MM.1S (cell line): ENCODE measurements at regions not wholly inside any gene's neighbourhood (a gene's known extent, or its start where the extent isn't known, plus 50 kb on each side); places are given as distances from the start of the nearest gene placed in this dataset.

ENCODE experiments used
- DNase-seq: peaks from one replicate; pipeline ENCODE4 v3.0.0-alpha.2; 2015
- H2AFZ ChIP-seq: fragments of 300-600 bp; sonication (generic); 2 replicates; pipeline ENCODE4 v1.6.0; 2016; ENCODE audit warnings: antibody characterized with exemption, low read length
- H3F3A ChIP-seq: fragments of 300-600 bp; sonication (generic); 2 replicates; pipeline ENCODE4 v1.6.1; 2016; ENCODE audit warnings: mild to moderate bottlenecking, antibody characterized with exemption, low read length, moderate library complexity, mixed read lengths; ENCODE audit not compliant: insufficient read depth
- H3K27ac ChIP-seq: fragments of 300-600 bp; sonication (generic); 2 replicates; pipeline ENCODE4 v1.5.1; 2016; ENCODE audit warnings: mild to moderate bottlenecking, low read length
- H3K27me3 ChIP-seq: fragments of 300-600 bp; sonication (generic); replicated peaks from 2 replicates; pipeline ENCODE4 v1.6.0; 2016; ENCODE audit warnings: low read length; ENCODE audit not compliant: insufficient read depth
- H3K36me3 ChIP-seq: fragments of 300-600 bp; sonication (generic); replicated peaks from 2 replicates; pipeline ENCODE4 v1.6.1; 2016; ENCODE audit warnings: mild to moderate bottlenecking, low read length, mixed read lengths; ENCODE audit not compliant: insufficient read depth
- H3K4me1 ChIP-seq: fragments of 300-600 bp; sonication (generic); 2 replicates; pipeline ENCODE4 v1.6.1; 2016; ENCODE audit warnings: low read length, mixed read lengths
- H3K4me2 ChIP-seq: fragments of 300-600 bp; sonication (generic); 2 replicates; pipeline ENCODE4 v1.6.0; 2016; ENCODE audit warnings: low read depth, low read length
- H3K4me3 ChIP-seq: fragments of 300-600 bp; sonication (generic); 2 replicates; pipeline ENCODE4 v1.5.1; 2016; ENCODE audit warnings: low read length, mixed read lengths
- H3K79me2 ChIP-seq: fragments of 300-600 bp; sonication (generic); 2 replicates; pipeline ENCODE4 v1.6.1; 2016; ENCODE audit warnings: mixed run types, low read length, mixed read lengths
- H3K9ac ChIP-seq: fragments of 300-600 bp; sonication (generic); 2 replicates; pipeline ENCODE4 v1.6.1; 2016; ENCODE audit warnings: low read length, mixed read lengths
- H3K9me2 ChIP-seq: fragments of 300-600 bp; sonication (generic); replicated peaks from 2 replicates; pipeline ENCODE4 v1.6.1; 2016; ENCODE audit warnings: mild to moderate bottlenecking, low read length, mixed read lengths; ENCODE audit not compliant: insufficient read depth
- H3K9me3 ChIP-seq: fragments of 300-600 bp; sonication (generic); replicated peaks from 2 replicates; pipeline ENCODE4 v1.6.1; 2016; ENCODE audit warnings: mild to moderate bottlenecking, low read length, mixed read lengths; ENCODE audit not compliant: insufficient read depth
- H4K20me1 ChIP-seq: fragments of 300-600 bp; sonication (generic); 2 replicates; pipeline ENCODE4 v1.6.1; 2016; ENCODE audit warnings: mild to moderate bottlenecking, low read length, moderate library complexity, mixed read lengths; ENCODE audit not compliant: insufficient read depth
- EZH2 ChIP-seq: fragments of 300-600 bp; sonication (generic); optimal IDR thresholded peaks from 2 replicates; pipeline ENCODE3; 2017; ENCODE audit warnings: low read depth, mild to moderate bottlenecking, antibody characterized with exemption, low read length, mixed read lengths
- EZH2phosphoT487 ChIP-seq: fragments of 300-600 bp; sonication (generic); IDR thresholded peaks from 2 replicates; pipeline ENCODE4 v1.6.1; 2018; ENCODE audit warnings: antibody characterized with exemption, low read length
- TF ChIP-seq, protein P1 (sequence below): fragments of 300-600 bp; sonication (generic); IDR thresholded peaks from 2 replicates; pipeline ENCODE4 v1.5.1; 2016; ENCODE audit warnings: antibody characterized with exemption, low read length, mixed read lengths

DNA sequence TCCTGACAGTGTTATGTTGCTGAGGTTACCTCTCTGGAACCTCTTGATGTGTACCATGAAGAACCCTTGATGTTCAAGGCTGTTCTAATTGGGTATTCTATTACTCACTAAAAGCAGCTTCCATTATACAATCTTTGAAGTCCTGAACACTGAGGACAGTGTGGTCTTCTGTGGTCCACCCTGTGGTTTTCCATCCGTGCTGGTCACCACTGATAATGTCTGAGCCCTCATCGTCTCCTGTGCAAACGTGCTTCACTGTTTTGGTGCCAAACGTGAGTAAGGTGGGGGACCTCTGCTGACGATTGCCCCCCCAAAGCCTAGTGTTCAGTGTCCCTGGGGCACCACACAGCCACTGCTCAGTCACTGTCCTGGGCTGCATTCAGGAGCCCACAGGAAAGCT, 259.7 kb upstream of the ANKRD55 start:
- Histone ChIP-seq H3K4me3 (no peak overlapping the region), H3K4me2 (no peak overlapping the region), H3K4me1 (no peaks in the 10 kb centered on the region), H3K27ac (no peak overlapping the region), H3K36me3 (no peaks in the 10 kb centered on the region), H4K20me1 (no peaks in the 10 kb centered on the region), H3K9me2 (no peaks in the 10 kb centered on the region), H3K9me3 (no peaks in the 10 kb centered on the region), H3F3A (no peaks in the 10 kb centered on the region), H3K79me2 (no peaks in the 10 kb centered on the region), H3K27me3 (no peaks in the 10 kb centered on the region), H2AFZ (no peak overlapping the region), H3K9ac (no peak overlapping the region)
- DNase-seq, result no peak
- TF ChIP-seq, protein P1, sequence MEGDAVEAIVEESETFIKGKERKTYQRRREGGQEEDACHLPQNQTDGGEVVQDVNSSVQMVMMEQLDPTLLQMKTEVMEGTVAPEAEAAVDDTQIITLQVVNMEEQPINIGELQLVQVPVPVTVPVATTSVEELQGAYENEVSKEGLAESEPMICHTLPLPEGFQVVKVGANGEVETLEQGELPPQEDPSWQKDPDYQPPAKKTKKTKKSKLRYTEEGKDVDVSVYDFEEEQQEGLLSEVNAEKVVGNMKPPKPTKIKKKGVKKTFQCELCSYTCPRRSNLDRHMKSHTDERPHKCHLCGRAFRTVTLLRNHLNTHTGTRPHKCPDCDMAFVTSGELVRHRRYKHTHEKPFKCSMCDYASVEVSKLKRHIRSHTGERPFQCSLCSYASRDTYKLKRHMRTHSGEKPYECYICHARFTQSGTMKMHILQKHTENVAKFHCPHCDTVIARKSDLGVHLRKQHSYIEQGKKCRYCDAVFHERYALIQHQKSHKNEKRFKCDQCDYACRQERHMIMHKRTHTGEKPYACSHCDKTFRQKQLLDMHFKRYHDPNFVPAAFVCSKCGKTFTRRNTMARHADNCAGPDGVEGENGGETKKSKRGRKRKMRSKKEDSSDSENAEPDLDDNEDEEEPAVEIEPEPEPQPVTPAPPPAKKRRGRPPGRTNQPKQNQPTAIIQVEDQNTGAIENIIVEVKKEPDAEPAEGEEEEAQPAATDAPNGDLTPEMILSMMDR, result no peak
- TF ChIP-seq EZH2phosphoT487, result no peak
- no peak for TF ChIP-seq EZH2

DNA sequence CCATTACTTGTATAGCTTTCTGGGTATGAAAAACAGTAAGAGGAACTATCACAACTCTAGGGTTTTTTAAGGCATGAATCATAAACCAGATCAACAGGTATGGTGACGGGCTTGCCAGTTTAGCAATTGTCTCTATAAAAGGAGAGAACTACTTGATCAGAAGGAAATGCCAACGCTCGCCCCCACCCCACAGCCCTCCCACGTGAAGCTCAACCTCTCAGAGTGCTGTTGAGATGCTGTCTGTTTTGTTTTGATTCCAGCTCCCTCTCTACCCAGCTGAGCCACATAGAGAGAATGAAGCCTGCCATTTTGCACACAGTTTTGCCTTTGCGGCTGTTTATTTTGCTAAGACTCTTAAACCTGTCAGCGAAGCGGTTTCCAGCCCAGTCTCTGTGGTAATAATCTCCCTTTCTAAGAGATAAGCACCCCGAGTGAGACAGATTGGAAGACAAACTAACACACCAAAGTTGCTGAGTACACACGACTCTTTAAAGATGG, 257.9 kb upstream of the ANKRD55 start:
- no peaks in the 10 kb centered on the region for H3F3A ChIP-seq
- H3K9ac ChIP-seq, result no peak overlapping the region
- H3K4me2 ChIP-seq, result no peak overlapping the region
- H4K20me1 ChIP-seq, result no peaks in the 10 kb centered on the region
- H3K36me3 ChIP-seq, result no peaks in the 10 kb centered on the region
- no peaks in the 10 kb centered on the region for H3K4me1 ChIP-seq
- H3K27ac ChIP-seq, result no peak overlapping the region
- H2AFZ ChIP-seq, result no peak overlapping the region
- H3K9me2 ChIP-seq, result no peaks in the 10 kb centered on the region
- no peaks in the 10 kb centered on the region for H3K79me2 ChIP-seq
- no peaks in the 10 kb centered on the region for H3K27me3 ChIP-seq
- H3K9me3 ChIP-seq, result no peaks in the 10 kb centered on the region
- no peak for DNase-seq
- TF ChIP-seq, protein P1, result no peak
- TF ChIP-seq EZH2phosphoT487 (no peak), EZH2 (no peak)
- no peak overlapping the region for H3K4me3 ChIP-seq

DNA sequence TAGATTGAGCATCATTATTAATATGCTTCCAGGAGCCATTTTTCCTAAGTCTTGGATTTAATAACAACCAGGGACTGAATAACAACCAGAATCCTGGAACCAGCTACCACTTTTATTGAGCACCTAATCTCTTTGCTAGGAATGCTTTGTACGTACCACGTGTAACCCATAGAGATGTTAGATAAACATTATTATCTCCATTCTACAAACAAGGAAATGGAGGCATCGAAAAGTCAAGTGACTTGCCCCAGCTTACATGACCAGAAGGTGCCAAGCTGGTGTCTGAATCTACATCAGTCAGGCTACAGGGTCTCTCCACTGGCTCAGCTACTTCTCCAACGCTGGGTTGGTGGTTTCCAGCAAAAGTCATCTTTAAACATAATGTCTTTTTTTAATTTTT, 256.1 kb upstream of the ANKRD55 start:
- Histone ChIP-seq H4K20me1 (no peaks in the 10 kb centered on the region), H3K4me1 (no peaks in the 10 kb centered on the region), H3K4me3 (no peak overlapping the region), H2AFZ (no peak overlapping the region), H3K4me2 (no peak overlapping the region), H3K27me3 (no peaks in the 10 kb centered on the region), H3K9ac (no peak overlapping the region), H3K36me3 (no peaks in the 10 kb centered on the region), H3F3A (no peaks in the 10 kb centered on the region), H3K27ac (no peak overlapping the region), H3K79me2 (no peaks in the 10 kb centered on the region), H3K9me2 (no peaks in the 10 kb centered on the region), H3K9me3 (no peaks in the 10 kb centered on the region)
- TF ChIP-seq EZH2 (no peak), EZH2phosphoT487 (no peak)
- TF ChIP-seq, protein P1, result no peak
- no peak for DNase-seq
